Heart left ventricle (tissue), 16 donors: ENCODE measurements at regions not wholly inside any gene's neighbourhood (a gene's known extent, or its start where the extent isn't known, plus 50 kb on each side); places are given as distances from the start of the nearest gene placed in this dataset.

Source experiments
- ATAC-seq, 4 donors: fragments of 200-7000 bp; cut with Tn5 transposase; one replicate each; pipeline ENCODE4 v1.9.1; 2020 to 2022; ENCODE audit warnings: moderate library complexity in 4 of 4, mild to moderate bottlenecking in 3 of 4, moderate number of reproducible peaks in 1 of 4
- DNase-seq, 5 donors: peaks; one replicate each; pipeline ENCODE4 v3.0.0-alpha.2; 2020
- H3K27ac ChIP-seq, 12 donors: fragments of 200-600 bp; sonication (generic) in 4 of 12; one replicate each; pipeline versions ENCODE4 v1.5.0 to v1.8.0; 2016 to 2022; ENCODE audit warnings: mild to moderate bottlenecking in 2 of 12
- H3K27me3 ChIP-seq, 9 donors: fragments of 200-600 bp; sonication (generic) in 2 of 9; one replicate each; pipeline versions ENCODE4 v1.5.1 to v1.8.0; 2016 to 2022; ENCODE audit warnings: mild to moderate bottlenecking in 3 of 9
- H3K36me3 ChIP-seq, 9 donors: fragments of 200-600 bp; sonication (generic) in 2 of 9; one replicate each; pipeline versions ENCODE4 v1.5.0 to v1.8.0; 2018 to 2022; ENCODE audit warnings: mild to moderate bottlenecking in 2 of 9
- H3K4me1 ChIP-seq, 12 donors: fragments of 200-600 bp; sonication (generic) in 4 of 12; one replicate each; pipeline versions ENCODE4 v1.5.0 to v1.8.0; 2016 to 2022; ENCODE audit warnings: mild to moderate bottlenecking in 3 of 12
- H3K4me3 ChIP-seq, 12 donors: fragments of 200-600 bp; sonication (generic) in 4 of 12; one replicate each; pipeline versions ENCODE4 v1.5.0 to v1.8.0; 2017 to 2022; ENCODE audit warnings: mild to moderate bottlenecking in 9 of 12, moderate library complexity in 4 of 12
- H3K9me3 ChIP-seq, 12 donors: fragments of 200-600 bp; sonication (generic) in 4 of 12; one replicate each; pipeline versions ENCODE4 v1.5.0 to v1.8.0; 2016 to 2022; ENCODE audit warnings: mild to moderate bottlenecking in 1 of 12
- CTCF ChIP-seq, 12 donors: fragments of 200-600 bp; sonication (generic) in 4 of 12; IDR thresholded peaks; one replicate each; pipeline versions ENCODE4 v1.5.0 to v1.8.0; 2018 to 2022; ENCODE audit warnings: antibody characterized with exemption in 12 of 12, mild to moderate bottlenecking in 5 of 12
- POLR2A ChIP-seq, 2 donors: fragments of 450-650 bp; IDR thresholded peaks; one replicate each; pipeline ENCODE4 v1.6.1; 2017; ENCODE audit warnings: antibody characterized with exemption in 2 of 2, mild to moderate bottlenecking in 2 of 2, moderate library complexity in 2 of 2
- WGBS, 4 donors: extraction: QIAGEN DNeasy Blood & Tissue Kit in 2 of 4; methylation state at CpG; one replicate each; pipeline versions ENCODE4 v1.1.5 to v1.1.7; 2013 to 2018; 5-methylcytosine and 5-hydroxymethylcytosine counted together
- intact Hi-C, 10 donors: fragments of 100-400 bp; cut with DNase I; formaldehyde crosslinking; loops; one replicate each; pipeline versions ENCODE4 v1.11.1 to v1.14.2; 2022
- donor health status: ischemic (EF 13 %, LVEDD 7.1; RV severe dilation, severe dysfunction).
- donor health status: healthy with polysubstance abuse.
- donor health status: DM: no; HTN: yes; CAD: no.
- donor health status: DM: no; HTN: no; CAD: no.
- donor health status: ischemic (EF 25% LVEDD 6.9; RV normal size, moderate dysfunction).
- donor health status: ischemic (EF 25% LVEDD 5.7; RV mildly dilated, moderate dysfunction).
- donor health status: healthy.
- donor health status: DM: yes; HTN: yes; CAD: no.
- donor health status: ischemic (EF 35%, LVEDD 5.7; RV mildly dilated, moderate dysfunction).
- donor health status: nonischemic (EF 11% LVEDD 7.7; RV severe dilation, severe dysfunction).
- donor health status: DM: yes; HTN: yes; CAD: no.
- donor health status: PGD.
- donor health status: ischemic (EF 29% LVEDD 5.4; RV normal size, mild dysfunction).
- donor health status: nonischemic (EF 23%, LVEDD 6.1; RV moderate dilation, normal function).

DNA sequence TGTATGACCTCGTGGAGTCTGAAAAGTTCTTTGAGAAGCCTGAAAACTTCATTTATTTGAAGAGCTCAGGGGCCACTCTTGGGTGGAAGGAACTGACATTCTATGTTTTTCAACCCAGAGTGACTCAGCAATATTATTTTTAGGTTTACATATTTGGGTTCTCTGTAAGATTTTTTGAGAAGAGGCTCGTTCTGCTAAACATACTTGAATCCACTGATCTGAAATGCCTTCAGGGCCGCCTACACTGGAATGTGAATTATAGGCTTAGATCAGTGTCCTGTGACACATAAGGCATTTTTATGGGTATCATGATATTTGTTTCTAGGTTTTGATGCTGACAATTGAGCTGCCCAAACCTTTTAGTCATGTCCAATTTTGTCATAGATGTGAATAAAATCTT, 86.2 kb downstream of the PSAT1 start:
- ATAC-seq (no peak), DNase-seq (no peak)
- TF ChIP-seq POLR2A (IDR thresholded peaks at IDR 0.05) (no peak), CTCF (IDR thresholded peaks at IDR 0.05) (no peak)
- H3K36me3 ChIP-seq = no peaks in the 10 kb centered on the region
- H3K27me3 ChIP-seq = no peaks in the 10 kb centered on the region
- H3K4me3 ChIP-seq = no peak overlapping the region
- no peak overlapping the region for H3K27ac ChIP-seq
- H3K4me1 ChIP-seq = peaks cover 0 to 8% (median 0%) of the 10 kb centered on the region in 12 donors
- WGBS, 4 donors = 53 to 62% (median 61%) methylated on average over 3 of the region's 3 CpGs
- no peaks in the 10 kb centered on the region for H3K9me3 ChIP-seq
- intact Hi-C loops = no loop called here

DNA sequence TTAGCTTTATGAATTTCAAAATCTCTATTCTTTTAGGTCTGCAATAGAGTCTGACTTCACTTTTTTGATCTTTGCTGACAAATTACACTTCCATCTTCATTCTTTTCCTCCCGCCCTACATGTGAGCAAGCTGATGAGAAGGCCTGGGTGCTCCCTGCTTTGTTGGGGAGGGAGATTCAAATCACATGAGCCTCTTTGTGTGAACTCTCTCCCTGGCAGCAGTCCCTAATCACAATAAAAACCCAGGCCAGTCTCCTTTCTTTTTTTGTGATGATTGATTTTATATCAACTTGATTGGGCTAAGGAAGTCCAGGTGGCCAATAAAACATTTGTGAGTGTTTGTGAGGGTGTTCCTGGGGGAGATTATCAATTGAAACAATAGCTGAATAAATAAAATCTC, 89.4 kb downstream of the PSAT1 start:
- Histone ChIP-seq H3K27ac (no peak overlapping the region), H3K4me1 (peaks cover 0 to 8% (median 0%) of the 10 kb centered on the region in 12 donors), H3K27me3 (peaks cover 0 to 4% (median 0%) of the 10 kb centered on the region in 9 donors), H3K4me3 (no peak overlapping the region), H3K9me3 (no peaks in the 10 kb centered on the region), H3K36me3 (no peaks in the 10 kb centered on the region)
- ATAC-seq (no peak), DNase-seq (no peak)
- TF ChIP-seq POLR2A (IDR thresholded peaks at IDR 0.05) = no peak
- TF ChIP-seq CTCF (IDR thresholded peaks at IDR 0.05) = no peak
- WGBS, 4 donors = 81 to 95% (median 91%) methylated on average over 1 of the region's 1 CpG
- intact Hi-C loops = no loop called here

DNA sequence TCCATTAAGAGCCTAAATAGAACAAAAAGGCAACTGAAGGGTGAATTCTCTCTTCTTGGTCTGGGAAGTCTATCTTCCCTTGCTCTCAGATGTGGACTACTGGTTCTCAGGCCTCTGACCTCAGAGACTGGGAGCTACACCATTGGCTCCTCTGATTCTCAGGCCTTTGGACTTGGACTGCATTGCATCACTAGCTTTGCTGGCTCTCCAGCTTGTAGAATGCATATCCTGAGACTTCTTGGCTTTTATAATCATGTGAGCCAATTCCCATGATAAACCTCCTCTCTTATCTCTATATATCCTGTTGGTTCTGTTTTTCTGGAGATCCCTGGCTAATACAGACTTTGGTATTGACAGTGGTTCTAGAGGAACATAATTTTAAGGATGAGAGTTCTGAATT, 89.8 kb downstream of the PSAT1 start:
- ATAC-seq (no peak), DNase-seq (no peak)
- no peaks in the 10 kb centered on the region for H3K36me3 ChIP-seq
- TF ChIP-seq CTCF (IDR thresholded peaks at IDR 0.05) = no peak
- TF ChIP-seq POLR2A (IDR thresholded peaks at IDR 0.05) = no peak
- intact Hi-C loops = no loop called here
- peaks cover 0 to 4% (median 0%) of the 10 kb centered on the region in 9 donors for H3K27me3 ChIP-seq
- no peak overlapping the region for H3K4me3 ChIP-seq
- no peaks in the 10 kb centered on the region for H3K9me3 ChIP-seq
- no peak overlapping the region for H3K27ac ChIP-seq
- peaks cover 0 to 8% (median 0%) of the 10 kb centered on the region in 12 donors for H3K4me1 ChIP-seq

- no peaks in the 10 kb centered on the region for H3K36me3 ChIP-seq
- H3K9me3 ChIP-seq = peaks cover 0 to 19% (median 4%) of the 10 kb centered on the region in 12 donors
- TF ChIP-seq POLR2A (IDR thresholded peaks at IDR 0.05) = no peak
- TF ChIP-seq CTCF (IDR thresholded peaks at IDR 0.05) = no peak
- no peak for DNase-seq
- H3K4me3 ChIP-seq = no peak overlapping the region
- peaks cover 0 to 2% (median 0%) of the 10 kb centered on the region in 9 donors for H3K27me3 ChIP-seq
- ATAC-seq = no peak
- 61 to 77% (median 73%) methylated on average over 2 of the region's 2 CpGs for WGBS, 4 donors
- H3K27ac ChIP-seq = no peak overlapping the region
- H3K4me1 ChIP-seq = no peaks in the 10 kb centered on the region
- intact Hi-C loops = no loop called here
Observed at GRCh38 chr9:78393340-78393739, 96.4 kb downstream of the PSAT1 start.
